Sigmoid colon (tissue), 6 donors: ENCODE measurements at regions not wholly inside any gene's neighbourhood (a gene's known extent, or its start where the extent isn't known, plus 50 kb on each side); places are given as distances from the start of the nearest gene placed in this dataset.

Source experiments
- DNase-seq: peaks from one replicate; pipeline ENCODE4 v3.0.0-alpha.2; 2019
- H3K27ac ChIP-seq, 4 donors: fragments of 200-600 bp; sonication (generic); one replicate each; pipeline ENCODE4 v1.5.1; 2016 to 2019; ENCODE audit warnings: mild to moderate bottlenecking in 1 of 4
- H3K27me3 ChIP-seq, 3 donors: fragments of 200-600 bp; sonication (generic); one replicate each; pipeline ENCODE4 v1.5.1; 2019; ENCODE audit warnings: mild to moderate bottlenecking in 1 of 3
- H3K36me3 ChIP-seq, 4 donors: fragments of 200-600 bp; sonication (generic); one replicate each; pipeline ENCODE4 v1.5.1; 2016 to 2019
- H3K4me1 ChIP-seq, 4 donors: fragments of 200-600 bp; sonication (generic); one replicate each; pipeline ENCODE4 v1.5.1; 2017 to 2019
- H3K4me3 ChIP-seq, 4 donors: fragments of 200-600 bp; sonication (generic); one replicate each; pipeline ENCODE4 v1.5.1; 2017 to 2019; ENCODE audit warnings: mild to moderate bottlenecking in 2 of 4, moderate library complexity in 1 of 4
- H3K9me3 ChIP-seq, 4 donors: fragments of 200-600 bp in 3 of 4; sonication (generic) in 3 of 4; one replicate each; pipeline versions ENCODE4 v1.5.1 to v1.6.1; 2013 to 2019
- EP300 ChIP-seq, 4 donors: sonication (generic); formaldehyde crosslinking; IDR thresholded peaks; one replicate each; pipeline ENCODE4 v1.6.1; 2017; ENCODE audit warnings: antibody characterized with exemption in 4 of 4
- POLR2A ChIP-seq, 2 donors: fragments of 450-650 bp; IDR thresholded peaks; one replicate each; pipeline ENCODE4 v1.6.1; 2016; ENCODE audit warnings: antibody characterized with exemption in 2 of 2, mild to moderate bottlenecking in 2 of 2, moderate library complexity in 2 of 2
- POLR2AphosphoS5 ChIP-seq, 4 donors: sonication (generic); formaldehyde crosslinking; IDR thresholded peaks; one replicate each; pipeline ENCODE4 v1.6.1; 2017; ENCODE audit warnings: antibody characterized with exemption in 4 of 4
- WGBS, 2 donors: extraction: QIAGEN DNeasy Blood & Tissue Kit; methylation state at CpG; one replicate each; pipeline ENCODE4 v1.1.7; 2013; 5-methylcytosine and 5-hydroxymethylcytosine counted together
- intact Hi-C: fragments of 100-400 bp; cut with DNase I; formaldehyde crosslinking; loops from one replicate; pipeline ENCODE4 v1.15.1; 2023
- TF ChIP-seq, protein P1 (sequence below), 4 experiments: fragments of 450-650 bp in 3 of 4; fragments of 200-600 bp in 1 of 4; IDR thresholded peaks; one replicate each; pipeline ENCODE4 v1.5.1; 2016 to 2019; ENCODE audit warnings: antibody characterized with exemption in 4 of 4, mild to moderate bottlenecking in 3 of 4, moderate library complexity in 2 of 4
- donor health status: healthy with polysubstance abuse.
- donor health status: healthy.

DNA sequence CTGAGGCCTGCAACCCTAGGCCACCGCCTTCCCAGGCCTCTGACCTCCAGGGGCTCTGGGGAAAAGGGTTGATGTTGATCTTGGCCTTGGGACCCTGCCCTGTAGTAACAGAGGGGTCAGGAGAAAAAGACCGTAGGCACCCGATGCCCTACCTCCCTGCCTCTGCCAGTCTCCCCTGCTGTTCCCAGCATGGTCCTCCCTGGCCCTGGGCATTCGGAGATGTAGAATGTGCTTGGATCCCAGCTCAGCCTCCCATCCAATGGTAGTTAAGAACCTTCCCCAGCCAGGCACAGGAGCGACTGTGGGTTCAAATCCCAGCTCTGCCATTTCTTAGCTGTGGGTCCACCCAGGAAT is 72.0 kb upstream of the TARDBP start:
- intact Hi-C loops, result loop anchor here (5.0 kb wide), 1 partner anchor 428 kb away; no protein-coding TSS in a partner anchor

DNA sequence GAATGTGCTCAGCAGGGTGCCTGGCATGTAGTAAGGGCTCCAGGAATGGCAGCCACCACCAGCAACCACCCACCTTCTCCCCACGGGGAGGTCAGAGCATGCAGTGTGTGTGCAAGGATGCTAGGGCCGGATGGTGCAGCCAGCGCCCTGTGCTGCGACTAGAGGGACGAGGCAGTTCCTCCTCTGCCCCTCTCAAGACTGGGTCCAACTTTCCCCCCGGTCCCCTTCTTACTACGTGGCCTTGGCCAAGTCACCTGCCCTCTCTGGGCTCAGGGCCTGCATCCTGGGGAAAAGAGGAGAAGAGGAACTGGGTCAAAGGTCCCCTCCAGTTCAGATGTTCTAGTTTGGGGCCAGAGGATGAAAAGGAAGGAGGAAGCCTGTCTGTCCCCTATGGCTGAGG is 71.6 kb upstream of the TARDBP start:
- no peak overlapping the region for H3K27ac ChIP-seq
- intact Hi-C loops, result loop anchor here (5.0 kb wide), 1 partner anchor 429 kb away; no protein-coding TSS in a partner anchor
- H3K27me3 ChIP-seq, result peaks cover 0 to 4% (median 0%) of the 10 kb centered on the region in 3 donors
- no peaks in the 10 kb centered on the region for H3K9me3 ChIP-seq
- TF ChIP-seq POLR2AphosphoS5 (IDR thresholded peaks at IDR 0.05) (no peak), EP300 (IDR thresholded peaks at IDR 0.05) (no peak), POLR2A (IDR thresholded peaks at IDR 0.05) (no peak)
- TF ChIP-seq, protein P1, sequence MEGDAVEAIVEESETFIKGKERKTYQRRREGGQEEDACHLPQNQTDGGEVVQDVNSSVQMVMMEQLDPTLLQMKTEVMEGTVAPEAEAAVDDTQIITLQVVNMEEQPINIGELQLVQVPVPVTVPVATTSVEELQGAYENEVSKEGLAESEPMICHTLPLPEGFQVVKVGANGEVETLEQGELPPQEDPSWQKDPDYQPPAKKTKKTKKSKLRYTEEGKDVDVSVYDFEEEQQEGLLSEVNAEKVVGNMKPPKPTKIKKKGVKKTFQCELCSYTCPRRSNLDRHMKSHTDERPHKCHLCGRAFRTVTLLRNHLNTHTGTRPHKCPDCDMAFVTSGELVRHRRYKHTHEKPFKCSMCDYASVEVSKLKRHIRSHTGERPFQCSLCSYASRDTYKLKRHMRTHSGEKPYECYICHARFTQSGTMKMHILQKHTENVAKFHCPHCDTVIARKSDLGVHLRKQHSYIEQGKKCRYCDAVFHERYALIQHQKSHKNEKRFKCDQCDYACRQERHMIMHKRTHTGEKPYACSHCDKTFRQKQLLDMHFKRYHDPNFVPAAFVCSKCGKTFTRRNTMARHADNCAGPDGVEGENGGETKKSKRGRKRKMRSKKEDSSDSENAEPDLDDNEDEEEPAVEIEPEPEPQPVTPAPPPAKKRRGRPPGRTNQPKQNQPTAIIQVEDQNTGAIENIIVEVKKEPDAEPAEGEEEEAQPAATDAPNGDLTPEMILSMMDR (IDR thresholded peaks at IDR 0.05), result no peak
- WGBS, 2 donors, result 73 to 82% methylated on average over 7 of the region's 7 CpGs
- DNase-seq, result no peak
- H3K36me3 ChIP-seq, result no peaks in the 10 kb centered on the region
- peaks cover 0 to 30% (median 17%) of the 10 kb centered on the region in 4 donors for H3K4me1 ChIP-seq
- H3K4me3 ChIP-seq, result no peak overlapping the region

More for the DNA sequence above, 72.0 kb upstream of the TARDBP start:
- Histone ChIP-seq H3K27me3 (peaks cover 0 to 4% (median 0%) of the 10 kb centered on the region in 3 donors), H3K36me3 (no peaks in the 10 kb centered on the region), H3K9me3 (no peaks in the 10 kb centered on the region), H3K4me1 (peaks cover 0 to 30% (median 17%) of the 10 kb centered on the region in 4 donors), H3K27ac (no peak overlapping the region), H3K4me3 (peak overlapping the region in 1 of 4 donors; percentile 11)
- WGBS, 2 donors, result 79 to 95% methylated on average over 5 of the region's 5 CpGs
- DNase-seq, result no peak
- TF ChIP-seq, protein P1 (IDR thresholded peaks at IDR 0.05), result no peak
- TF ChIP-seq POLR2AphosphoS5 (IDR thresholded peaks at IDR 0.05) (no peak), EP300 (IDR thresholded peaks at IDR 0.05) (no peak), POLR2A (IDR thresholded peaks at IDR 0.05) (no peak)

DNA sequence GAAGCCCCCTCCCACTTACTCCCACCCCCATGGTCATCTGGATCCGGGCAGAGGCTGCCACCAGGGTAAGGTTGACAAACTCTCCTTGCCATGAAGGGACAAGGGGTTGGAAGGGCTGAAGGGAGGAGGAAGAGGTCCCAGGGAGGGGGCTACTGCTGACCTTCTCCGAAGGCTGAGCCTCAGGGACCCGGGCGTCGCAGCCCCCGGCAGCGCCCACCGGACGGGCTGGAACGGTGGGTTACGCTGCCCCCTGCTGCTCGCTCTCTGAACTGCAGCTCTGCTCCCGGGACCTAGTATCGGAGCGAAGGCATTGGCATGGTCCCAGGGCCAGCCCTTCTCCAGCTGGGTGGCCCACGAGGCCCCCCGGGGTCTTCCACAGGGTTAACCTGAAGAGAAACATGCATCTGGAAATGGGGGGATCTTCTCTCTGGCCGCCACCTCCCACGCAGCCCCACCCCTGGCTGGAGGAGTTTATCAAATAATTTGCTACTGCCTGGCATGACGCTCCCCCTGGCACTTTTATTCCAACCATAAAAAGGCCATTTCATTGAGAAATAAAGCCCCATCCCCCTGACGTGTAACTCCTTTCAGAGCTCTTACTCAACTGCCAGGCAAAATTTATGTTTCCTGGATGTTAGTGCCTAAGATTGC is 70.4 kb upstream of the TARDBP start:
- no peak for TF ChIP-seq POLR2AphosphoS5 (IDR thresholded peaks at IDR 0.05)
- TF ChIP-seq, protein P1 (IDR thresholded peaks at IDR 0.05), result peak; percentile 53 to 93 (median 84)
- H3K36me3 ChIP-seq, result no peaks in the 10 kb centered on the region
- WGBS, 2 donors, result 1 to 5% methylated on average over 21 of the region's 21 CpGs
- no peak overlapping the region for H3K4me3 ChIP-seq
- no peaks in the 10 kb centered on the region for H3K9me3 ChIP-seq
- no peak for DNase-seq
- H3K27me3 ChIP-seq, result peaks cover 0 to 4% (median 0%) of the 10 kb centered on the region in 3 donors
- intact Hi-C loops, result loop anchor here (5.0 kb wide), 1 partner anchor 430 kb away; no protein-coding TSS in a partner anchor
- no peak overlapping the region for H3K27ac ChIP-seq
- H3K4me1 ChIP-seq, result peaks cover 0 to 30% (median 17%) of the 10 kb centered on the region in 4 donors

DNA sequence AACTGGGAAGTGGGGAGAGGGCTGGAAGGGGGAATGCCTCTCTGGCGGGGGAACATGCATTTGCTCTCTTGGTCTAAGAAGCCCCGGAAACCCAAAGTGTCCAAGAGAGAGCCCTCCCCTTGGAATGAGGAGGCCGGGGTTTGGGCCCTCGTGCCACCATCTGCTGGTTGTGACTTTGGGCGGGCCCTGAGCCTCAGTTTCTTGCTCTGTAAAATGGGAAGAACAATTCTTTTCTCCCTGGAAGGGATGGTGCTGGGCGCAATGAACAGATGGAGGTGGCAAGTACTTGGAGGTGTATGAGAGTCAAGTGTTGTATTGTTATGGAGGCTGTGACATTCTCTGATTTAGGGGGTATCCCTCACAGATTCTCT is 69.9 kb upstream of the TARDBP start:
- Histone ChIP-seq H3K4me3 (no peak overlapping the region), H3K27ac (no peak overlapping the region), H3K36me3 (no peaks in the 10 kb centered on the region), H3K27me3 (peaks cover 0 to 4% (median 0%) of the 10 kb centered on the region in 3 donors), H3K4me1 (peaks cover 0 to 30% (median 17%) of the 10 kb centered on the region in 4 donors), H3K9me3 (no peaks in the 10 kb centered on the region)
- 45 to 67% methylated on average over 6 of the region's 6 CpGs for WGBS, 2 donors
- intact Hi-C loops, result loop anchor here (5.0 kb wide), 1 partner anchor 430 kb away; no protein-coding TSS in a partner anchor
- no peak for TF ChIP-seq EP300 (IDR thresholded peaks at IDR 0.05)
- TF ChIP-seq, protein P1 (IDR thresholded peaks at IDR 0.05), result no peak
- TF ChIP-seq POLR2AphosphoS5 (IDR thresholded peaks at IDR 0.05), result no peak
- no peak for TF ChIP-seq POLR2A (IDR thresholded peaks at IDR 0.05)
- DNase-seq, result no peak
